Hepatocyte (in vitro differentiated cells): ENCODE measurements at regions not wholly inside any gene's neighbourhood (a gene's known extent, or its start where the extent isn't known, plus 50 kb on each side); places are given as distances from the start of the nearest gene placed in this dataset.

Experiments
- DNase-seq: peaks from one replicate; pipeline ENCODE4 v3.0.0-alpha.2; 2016; ENCODE audit warnings: low spot score
- H2AFZ ChIP-seq: fragments of 200-600 bp; sonication (generic); 2 replicates; pipeline ENCODE4 v1.6.0; 2016; ENCODE audit warnings: antibody characterized with exemption, mild to moderate bottlenecking
- H3K27ac ChIP-seq: fragments of 200-600 bp; sonication (generic); 2 replicates; pipeline ENCODE4 v1.5.1; 2016; ENCODE audit warnings: mild to moderate bottlenecking
- H3K27me3 ChIP-seq: fragments of 200-600 bp; sonication (generic); 2 replicates; pipeline ENCODE4 v1.6.1; 2016
- H3K36me3 ChIP-seq: fragments of 200-600 bp; sonication (generic); replicated peaks from 2 replicates; pipeline ENCODE4 v1.5.1; 2016; ENCODE audit warnings: low read depth; ENCODE audit not compliant: insufficient read depth
- H3K4me1 ChIP-seq: fragments of 200-600 bp; sonication (generic); 2 replicates; pipeline ENCODE4 v1.5.1; 2016; ENCODE audit warnings: mild to moderate bottlenecking, moderate library complexity; ENCODE audit not compliant: insufficient read depth
- H3K4me2 ChIP-seq: fragments of 200-600 bp; sonication (generic); 2 replicates; pipeline ENCODE4 v1.6.0; 2016
- H3K4me3 ChIP-seq: fragments of 200-600 bp; sonication (generic); 2 replicates; pipeline ENCODE4 v1.5.1; 2016; ENCODE audit warnings: mild to moderate bottlenecking
- H3K79me2 ChIP-seq: fragments of 200-600 bp; sonication (generic); 2 replicates; pipeline ENCODE4 v1.6.0; 2017; ENCODE audit warnings: mild to moderate bottlenecking
- H3K9me2 ChIP-seq: fragments of 200-600 bp; sonication (generic); replicated peaks from 2 replicates; pipeline ENCODE4 v1.6.0; 2017; ENCODE audit warnings: mild to moderate bottlenecking; ENCODE audit not compliant: insufficient read depth
- H3K9me3 ChIP-seq: fragments of 200-600 bp; sonication (generic); 2 replicates; pipeline ENCODE4 v1.5.1; 2016; ENCODE audit warnings: low read depth, mild to moderate bottlenecking
- H4K20me1 ChIP-seq: fragments of 200-600 bp; sonication (generic); 2 replicates; pipeline ENCODE4 v1.6.0; 2016; ENCODE audit warnings: mild to moderate bottlenecking; ENCODE audit not compliant: insufficient read depth, poor library complexity, severe bottlenecking
- EZH2 ChIP-seq: fragments of 200-600 bp; sonication (generic); IDR thresholded peaks from 2 replicates; pipeline ENCODE4 v1.6.1; 2016; ENCODE audit warnings: antibody characterized with exemption, mild to moderate bottlenecking, borderline replicate concordance
- EZH2phosphoT487 ChIP-seq: fragments of 200-600 bp; sonication (generic); IDR thresholded peaks from one replicate; pipeline ENCODE4 v1.6.1; 2018; ENCODE audit warnings: antibody characterized with exemption, mild to moderate bottlenecking, low read depth, moderate library complexity; ENCODE audit not compliant: unreplicated experiment, severe bottlenecking
- WGBS: methylation state at CpG from one replicate; pipeline ENCODE4 v1.1.6; 2016; ENCODE audit warnings: low lambda C conversion rate; ENCODE audit errors: missing lambda C conversion rate; 5-methylcytosine and 5-hydroxymethylcytosine counted together
- TF ChIP-seq, protein P1 (sequence below): fragments of 200-600 bp; sonication (generic); IDR thresholded peaks from 2 replicates; pipeline ENCODE4 v1.5.1; 2016; ENCODE audit warnings: antibody characterized with exemption, mild to moderate bottlenecking; ENCODE audit not compliant: poor library complexity

DNA sequence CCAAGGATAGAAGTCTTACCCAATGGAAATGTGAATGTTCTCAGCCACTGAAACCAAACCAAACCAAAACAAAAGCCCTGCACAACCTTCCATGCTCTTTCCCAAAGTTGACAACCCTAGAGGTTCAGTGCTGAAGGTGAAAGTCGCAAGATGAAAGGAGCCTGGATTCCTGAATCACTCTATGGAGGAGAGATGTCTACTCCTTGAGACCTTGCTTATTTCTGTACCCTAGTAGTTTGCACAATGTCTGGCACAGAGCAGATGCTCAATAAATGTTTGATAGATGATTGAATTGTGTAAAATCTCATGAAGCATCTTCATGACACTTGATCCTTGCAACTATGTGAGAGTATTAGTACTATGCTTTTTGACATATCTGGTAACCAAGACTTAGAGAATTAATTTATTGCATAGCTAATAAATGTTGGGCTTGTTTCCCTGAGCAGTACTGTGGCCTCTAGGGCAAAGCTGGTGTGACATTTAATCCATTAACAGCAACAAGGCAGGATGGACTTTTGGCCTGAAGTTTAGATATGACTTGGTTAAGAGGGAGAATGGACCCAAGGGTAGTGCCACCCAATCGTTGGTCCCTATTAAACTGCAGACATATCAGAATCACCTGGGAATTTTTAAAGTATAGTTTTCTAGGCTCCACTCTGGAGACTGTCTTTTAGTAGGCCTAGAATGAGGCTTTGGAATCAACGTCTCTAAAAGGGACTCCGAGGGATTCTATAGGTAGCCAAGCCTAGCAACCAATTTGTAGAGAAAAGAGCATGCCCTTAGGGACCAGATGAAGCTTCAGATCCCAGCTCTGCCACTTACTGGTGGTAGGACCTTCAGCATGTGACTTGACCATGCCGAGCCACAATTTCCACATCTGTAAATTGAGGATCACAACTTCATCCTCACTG is 145.9 kb downstream of the DDX1 start:
- Histone ChIP-seq H3K79me2 (no peaks in the 10 kb centered on the region), H3K4me1 (peaks cover 33% of the 10 kb centered on the region), H3K36me3 (no peaks in the 10 kb centered on the region), H3K27ac (no peak overlapping the region), H3K4me2 (no peak overlapping the region), H3K9me2 (no peaks in the 10 kb centered on the region), H3K4me3 (no peak overlapping the region), H3K27me3 (no peaks in the 10 kb centered on the region), H3K9me3 (no peaks in the 10 kb centered on the region), H4K20me1 (no peaks in the 10 kb centered on the region), H2AFZ (no peak overlapping the region)
- TF ChIP-seq EZH2phosphoT487 (no peak), EZH2 (no peak)
- TF ChIP-seq, protein P1, sequence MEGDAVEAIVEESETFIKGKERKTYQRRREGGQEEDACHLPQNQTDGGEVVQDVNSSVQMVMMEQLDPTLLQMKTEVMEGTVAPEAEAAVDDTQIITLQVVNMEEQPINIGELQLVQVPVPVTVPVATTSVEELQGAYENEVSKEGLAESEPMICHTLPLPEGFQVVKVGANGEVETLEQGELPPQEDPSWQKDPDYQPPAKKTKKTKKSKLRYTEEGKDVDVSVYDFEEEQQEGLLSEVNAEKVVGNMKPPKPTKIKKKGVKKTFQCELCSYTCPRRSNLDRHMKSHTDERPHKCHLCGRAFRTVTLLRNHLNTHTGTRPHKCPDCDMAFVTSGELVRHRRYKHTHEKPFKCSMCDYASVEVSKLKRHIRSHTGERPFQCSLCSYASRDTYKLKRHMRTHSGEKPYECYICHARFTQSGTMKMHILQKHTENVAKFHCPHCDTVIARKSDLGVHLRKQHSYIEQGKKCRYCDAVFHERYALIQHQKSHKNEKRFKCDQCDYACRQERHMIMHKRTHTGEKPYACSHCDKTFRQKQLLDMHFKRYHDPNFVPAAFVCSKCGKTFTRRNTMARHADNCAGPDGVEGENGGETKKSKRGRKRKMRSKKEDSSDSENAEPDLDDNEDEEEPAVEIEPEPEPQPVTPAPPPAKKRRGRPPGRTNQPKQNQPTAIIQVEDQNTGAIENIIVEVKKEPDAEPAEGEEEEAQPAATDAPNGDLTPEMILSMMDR = no peak
- DNase-seq = no peak
- WGBS = 95% methylated on average over 5 of the region's 5 CpGs

DNA sequence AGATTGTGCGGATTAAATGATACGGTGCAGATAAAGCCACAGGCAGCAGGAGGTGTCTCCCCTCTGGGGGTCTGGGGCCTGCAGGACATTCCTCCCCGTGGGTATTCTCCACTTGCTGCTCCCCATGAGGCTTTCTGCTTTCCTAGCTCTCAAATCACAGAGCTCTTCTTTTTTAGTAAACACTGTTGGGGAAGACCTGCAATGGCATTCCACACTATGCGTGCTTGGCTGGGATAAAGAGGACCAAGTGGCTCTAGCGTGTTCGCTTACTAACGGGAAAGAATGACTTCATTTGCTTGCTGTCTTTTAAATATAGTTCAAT is 146.5 kb downstream of the DDX1 start:
- H3K9me2 ChIP-seq = no peaks in the 10 kb centered on the region
- H3K27ac ChIP-seq = no peak overlapping the region
- H3K4me2 ChIP-seq = no peak overlapping the region
- no peaks in the 10 kb centered on the region for H3K27me3 ChIP-seq
- TF ChIP-seq, protein P1 = no peak
- TF ChIP-seq EZH2 = no peak
- no peak for TF ChIP-seq EZH2phosphoT487
- H3K79me2 ChIP-seq = no peaks in the 10 kb centered on the region
- no peaks in the 10 kb centered on the region for H4K20me1 ChIP-seq
- no peaks in the 10 kb centered on the region for H3K36me3 ChIP-seq
- H3K4me3 ChIP-seq = no peak overlapping the region
- WGBS = 86% methylated on average over 7 of the region's 7 CpGs
- H3K9me3 ChIP-seq = no peaks in the 10 kb centered on the region
- no peak for DNase-seq
- H2AFZ ChIP-seq = no peak overlapping the region
- peaks cover 27% of the 10 kb centered on the region for H3K4me1 ChIP-seq

DNA sequence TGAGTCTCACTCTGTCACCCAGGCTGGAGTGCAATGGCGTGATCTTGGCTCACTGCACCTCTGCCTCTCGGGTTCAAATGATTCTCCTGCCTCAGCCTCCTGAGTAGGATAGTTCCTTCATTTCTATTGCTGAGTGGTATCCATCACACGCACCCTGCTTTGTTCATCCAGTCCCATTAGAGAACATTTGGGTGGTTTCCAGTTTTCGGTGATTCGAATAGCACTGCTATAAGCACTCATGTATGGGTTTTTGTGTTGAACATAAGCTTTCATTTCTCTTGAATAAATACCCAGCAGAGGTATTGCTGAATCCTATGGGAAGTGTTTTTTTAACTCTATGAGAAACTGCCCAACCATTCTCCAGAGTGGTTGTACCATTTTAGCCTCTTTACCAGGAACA is 147.3 kb downstream of the DDX1 start:
- Histone ChIP-seq H2AFZ (no peak overlapping the region), H3K27ac (no peak overlapping the region), H3K4me1 (peaks cover 20% of the 10 kb centered on the region), H3K36me3 (no peaks in the 10 kb centered on the region), H3K9me2 (no peaks in the 10 kb centered on the region), H3K4me3 (no peak overlapping the region), H3K27me3 (no peaks in the 10 kb centered on the region), H3K4me2 (no peak overlapping the region), H3K79me2 (no peaks in the 10 kb centered on the region), H3K9me3 (no peaks in the 10 kb centered on the region), H4K20me1 (no peaks in the 10 kb centered on the region)
- 91% methylated on average over 5 of the region's 5 CpGs for WGBS
- no peak for DNase-seq
- TF ChIP-seq EZH2 = no peak
- no peak for TF ChIP-seq EZH2phosphoT487
- TF ChIP-seq, protein P1 = no peak
